GM23338 (cell line): ENCODE measurements at regions not wholly inside any gene's neighbourhood (a gene's known extent, or its start where the extent isn't known, plus 50 kb on each side); places are given as distances from the start of the nearest gene placed in this dataset.

Source experiments
- ATAC-seq: fragments of 200-7000 bp; cut with Tn5 transposase; 3 replicates; pipeline ENCODE4 v1.9.1; 2020
- DNase-seq: peaks from one replicate; pipeline ENCODE4 v3.0.0-alpha.2; 2015; ENCODE audit warnings: low spot score
- H2AFZ ChIP-seq: fragments of 200-600 bp; sonication (generic); 2 replicates; pipeline ENCODE4 v1.8.0; 2016; ENCODE audit warnings: antibody characterized with exemption, mild to moderate bottlenecking, moderate library complexity
- H3F3A ChIP-seq: fragments of 200-600 bp; sonication (generic); replicated peaks from 2 replicates; pipeline ENCODE4 v1.8.0; 2017; ENCODE audit warnings: antibody characterized with exemption, mixed run types, low read depth
- H3K27ac ChIP-seq: fragments of 200-600 bp; sonication (generic); 2 replicates; pipeline ENCODE4 v1.6.1; 2016; ENCODE audit warnings: low read depth
- H3K27me3 ChIP-seq: fragments of 200-600 bp; sonication (generic); 2 replicates; pipeline ENCODE4 v1.8.0; 2016; ENCODE audit warnings: mild to moderate bottlenecking, mixed run types, moderate library complexity; ENCODE audit not compliant: insufficient read depth
- H3K36me3 ChIP-seq: fragments of 200-600 bp; sonication (generic); 2 replicates; pipeline ENCODE4 v1.8.0; 2016; ENCODE audit warnings: mild to moderate bottlenecking; ENCODE audit not compliant: insufficient read depth
- H3K4me1 ChIP-seq: fragments of 200-600 bp; sonication (generic); 2 replicates; pipeline ENCODE4 v1.8.0; 2016; ENCODE audit warnings: mild to moderate bottlenecking, moderate library complexity; ENCODE audit not compliant: insufficient read depth
- H3K4me2 ChIP-seq: fragments of 200-600 bp; sonication (generic); 2 replicates; pipeline ENCODE4 v1.7.1; 2017; ENCODE audit warnings: mixed run types
- H3K4me3 ChIP-seq: fragments of 200-600 bp; sonication (generic); 2 replicates; pipeline ENCODE4 v1.6.1; 2016; ENCODE audit warnings: mixed run types
- H3K79me2 ChIP-seq: fragments of 200-600 bp; sonication (generic); replicated peaks from 2 replicates; pipeline ENCODE4 v1.8.0; 2017; ENCODE audit warnings: mild to moderate bottlenecking; ENCODE audit not compliant: insufficient read depth
- H3K9me2 ChIP-seq: fragments of 200-600 bp; sonication (generic); 2 replicates; pipeline ENCODE4 v1.8.0; 2017; ENCODE audit not compliant: insufficient read depth
- H4K20me1 ChIP-seq: fragments of 200-600 bp; sonication (generic); replicated peaks from 2 replicates; pipeline ENCODE4 v1.8.0; 2017; ENCODE audit warnings: mild to moderate bottlenecking; ENCODE audit not compliant: insufficient read depth
- H3K27ac Mint-ChIP-seq: 2 replicates; pipeline ENCODE4 v1.8.0; 2020; ENCODE audit warnings: inconsistent platforms, mild to moderate bottlenecking, moderate library complexity, mixed read lengths
- H3K27me3 Mint-ChIP-seq: 3 replicates; pipeline ENCODE4 v1.8.0; 2022; ENCODE audit warnings: low read depth, mild to moderate bottlenecking, moderate library complexity, mixed read lengths, inconsistent platforms; ENCODE audit not compliant: insufficient read depth, poor library complexity
- H3K36me3 Mint-ChIP-seq: 3 replicates; pipeline ENCODE4 v1.8.0; 2021; ENCODE audit warnings: low read depth, mild to moderate bottlenecking, inconsistent platforms, moderate library complexity, mixed read lengths
- H3K4me1 Mint-ChIP-seq: 3 replicates; pipeline ENCODE4 v1.8.0; 2020; ENCODE audit warnings: mild to moderate bottlenecking, inconsistent platforms, mixed read lengths
- H3K4me3 Mint-ChIP-seq: 3 replicates; pipeline ENCODE4 v1.8.0; 2021; ENCODE audit warnings: moderate library complexity, mild to moderate bottlenecking, inconsistent platforms, mixed read lengths
- H3K9me3 Mint-ChIP-seq: 3 replicates; pipeline ENCODE4 v1.8.0; 2020; ENCODE audit warnings: moderate library complexity, mild to moderate bottlenecking, inconsistent platforms, mixed read lengths
- EZH2 ChIP-seq: fragments of 200-600 bp; sonication (generic); IDR thresholded peaks from one replicate; pipeline ENCODE4 v1.8.0; 2017; ENCODE audit warnings: antibody characterized with exemption, mild to moderate bottlenecking, low read depth; ENCODE audit not compliant: unreplicated experiment
- EZH2phosphoT487 ChIP-seq: fragments of 200-600 bp; sonication (generic); IDR thresholded peaks from one replicate; pipeline ENCODE4 v1.8.1; 2018; ENCODE audit warnings: antibody characterized with exemption; ENCODE audit not compliant: unreplicated experiment
- NANOG ChIP-seq: IDR thresholded peaks from 2 replicates; pipeline ENCODE4 v1.6.1; 2016; ENCODE audit warnings: antibody characterized with exemption, borderline replicate concordance
- POLR2AphosphoS5 ChIP-seq: IDR thresholded peaks from 2 replicates; pipeline ENCODE4 v1.6.1; 2016; ENCODE audit warnings: antibody characterized with exemption, low read depth
- STAT1 ChIP-seq: IDR thresholded peaks from one replicate; pipeline ENCODE4 v1.6.1; 2016; ENCODE audit warnings: antibody characterized with exemption; ENCODE audit not compliant: unreplicated experiment
- ZNF331 ChIP-seq: fragments of 250-450 bp; sonication (Bioruptor Pico); IDR thresholded peaks from 2 replicates; pipeline ENCODE4 v1.5.0; 2020; ENCODE audit warnings: low read depth, mild to moderate bottlenecking, moderate library complexity
- TF ChIP-seq, protein P1 (sequence below): IDR thresholded peaks from one replicate; pipeline ENCODE4 v1.6.1; 2018; ENCODE audit warnings: antibody characterized with exemption; ENCODE audit not compliant: unreplicated experiment
- TF ChIP-seq, protein P2 (sequence below): fragments of 250-450 bp; sonication (Bioruptor Pico); IDR thresholded peaks from 2 replicates; pipeline ENCODE4 v1.5.0; 2020; ENCODE audit warnings: mild to moderate bottlenecking, moderate library complexity

DNA sequence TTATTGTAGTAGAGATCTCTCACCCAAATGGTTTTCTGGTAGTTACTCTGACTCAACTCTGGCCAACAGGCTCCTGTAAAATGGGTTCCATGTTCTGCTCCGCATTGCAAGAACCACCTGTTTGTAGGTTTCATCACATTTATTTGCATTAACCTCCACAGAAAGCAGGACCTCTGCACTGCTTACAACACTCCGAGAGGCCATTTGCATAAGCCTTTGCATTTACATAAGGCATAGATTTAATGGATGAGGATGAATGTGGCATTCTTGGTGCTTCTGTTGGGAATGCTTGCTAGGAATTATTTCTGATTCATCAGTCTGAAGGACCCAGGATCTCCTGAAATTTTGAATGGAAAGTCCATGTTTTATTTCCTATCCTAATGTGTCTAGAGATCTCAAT lies 320.1 kb downstream of the ZNF621 start:
- no peak overlapping the region for H3K4me3 ChIP-seq
- H3K9me2 ChIP-seq = peaks cover 8% of the 10 kb centered on the region; the same call in 1 of the 2 replicates
- no peaks in the 10 kb centered on the region for H3K79me2 ChIP-seq
- Mint-ChIP-seq H3K27ac (no peak overlapping the region), H3K4me3 (no peak overlapping the region), H3K36me3 (peaks cover 8% of the 10 kb centered on the region; the same call in 1 of the 3 replicates), H3K4me1 (peaks cover 37% of the 10 kb centered on the region), H3K27me3 (no peaks in the 10 kb centered on the region), H3K9me3 (peaks cover 9% of the 10 kb centered on the region)
- H3K36me3 ChIP-seq = no peaks in the 10 kb centered on the region; the same call in 1 of the 2 replicates
- no peak overlapping the region for H3K4me2 ChIP-seq
- TF ChIP-seq EZH2 (no peak), ZNF331 (CRISPR knock-in tag) (no peak), POLR2AphosphoS5 (no peak), EZH2phosphoT487 (no peak), NANOG (no peak), STAT1 (no peak)
- TF ChIP-seq, protein P1, sequence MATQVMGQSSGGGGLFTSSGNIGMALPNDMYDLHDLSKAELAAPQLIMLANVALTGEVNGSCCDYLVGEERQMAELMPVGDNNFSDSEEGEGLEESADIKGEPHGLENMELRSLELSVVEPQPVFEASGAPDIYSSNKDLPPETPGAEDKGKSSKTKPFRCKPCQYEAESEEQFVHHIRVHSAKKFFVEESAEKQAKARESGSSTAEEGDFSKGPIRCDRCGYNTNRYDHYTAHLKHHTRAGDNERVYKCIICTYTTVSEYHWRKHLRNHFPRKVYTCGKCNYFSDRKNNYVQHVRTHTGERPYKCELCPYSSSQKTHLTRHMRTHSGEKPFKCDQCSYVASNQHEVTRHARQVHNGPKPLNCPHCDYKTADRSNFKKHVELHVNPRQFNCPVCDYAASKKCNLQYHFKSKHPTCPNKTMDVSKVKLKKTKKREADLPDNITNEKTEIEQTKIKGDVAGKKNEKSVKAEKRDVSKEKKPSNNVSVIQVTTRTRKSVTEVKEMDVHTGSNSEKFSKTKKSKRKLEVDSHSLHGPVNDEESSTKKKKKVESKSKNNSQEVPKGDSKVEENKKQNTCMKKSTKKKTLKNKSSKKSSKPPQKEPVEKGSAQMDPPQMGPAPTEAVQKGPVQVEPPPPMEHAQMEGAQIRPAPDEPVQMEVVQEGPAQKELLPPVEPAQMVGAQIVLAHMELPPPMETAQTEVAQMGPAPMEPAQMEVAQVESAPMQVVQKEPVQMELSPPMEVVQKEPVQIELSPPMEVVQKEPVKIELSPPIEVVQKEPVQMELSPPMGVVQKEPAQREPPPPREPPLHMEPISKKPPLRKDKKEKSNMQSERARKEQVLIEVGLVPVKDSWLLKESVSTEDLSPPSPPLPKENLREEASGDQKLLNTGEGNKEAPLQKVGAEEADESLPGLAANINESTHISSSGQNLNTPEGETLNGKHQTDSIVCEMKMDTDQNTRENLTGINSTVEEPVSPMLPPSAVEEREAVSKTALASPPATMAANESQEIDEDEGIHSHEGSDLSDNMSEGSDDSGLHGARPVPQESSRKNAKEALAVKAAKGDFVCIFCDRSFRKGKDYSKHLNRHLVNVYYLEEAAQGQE = no peak
- no peaks in the 10 kb centered on the region for H3F3A ChIP-seq
- H2AFZ ChIP-seq = no peak overlapping the region
- peaks cover 38% of the 10 kb centered on the region for H3K4me1 ChIP-seq
- no peak for ATAC-seq
- H3K27me3 ChIP-seq = no peaks in the 10 kb centered on the region
- no peak for DNase-seq
- H3K27ac ChIP-seq = no peak overlapping the region
- no peaks in the 10 kb centered on the region for H4K20me1 ChIP-seq

DNA sequence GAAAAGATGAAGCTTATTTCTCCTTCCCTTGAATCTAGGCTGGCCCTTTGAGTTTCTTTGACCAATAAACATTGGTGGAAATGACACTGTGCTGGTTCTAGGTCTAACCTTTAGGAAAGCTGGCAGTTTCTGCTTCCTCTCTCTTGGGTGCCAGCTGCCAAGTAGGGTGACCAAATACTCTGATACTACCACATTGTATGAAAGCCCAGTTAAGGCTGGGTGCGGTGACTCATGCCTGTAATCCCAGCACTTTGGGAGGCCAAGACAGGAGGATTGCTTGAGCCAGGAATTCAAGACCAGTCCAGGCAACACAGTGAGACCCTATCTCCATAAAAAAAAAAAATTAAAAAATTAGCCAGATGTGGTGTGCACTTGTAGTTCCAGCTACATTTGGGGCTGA lies 320.7 kb downstream of the ZNF621 start:
- TF ChIP-seq POLR2AphosphoS5 = no peak
- TF ChIP-seq, protein P2, sequence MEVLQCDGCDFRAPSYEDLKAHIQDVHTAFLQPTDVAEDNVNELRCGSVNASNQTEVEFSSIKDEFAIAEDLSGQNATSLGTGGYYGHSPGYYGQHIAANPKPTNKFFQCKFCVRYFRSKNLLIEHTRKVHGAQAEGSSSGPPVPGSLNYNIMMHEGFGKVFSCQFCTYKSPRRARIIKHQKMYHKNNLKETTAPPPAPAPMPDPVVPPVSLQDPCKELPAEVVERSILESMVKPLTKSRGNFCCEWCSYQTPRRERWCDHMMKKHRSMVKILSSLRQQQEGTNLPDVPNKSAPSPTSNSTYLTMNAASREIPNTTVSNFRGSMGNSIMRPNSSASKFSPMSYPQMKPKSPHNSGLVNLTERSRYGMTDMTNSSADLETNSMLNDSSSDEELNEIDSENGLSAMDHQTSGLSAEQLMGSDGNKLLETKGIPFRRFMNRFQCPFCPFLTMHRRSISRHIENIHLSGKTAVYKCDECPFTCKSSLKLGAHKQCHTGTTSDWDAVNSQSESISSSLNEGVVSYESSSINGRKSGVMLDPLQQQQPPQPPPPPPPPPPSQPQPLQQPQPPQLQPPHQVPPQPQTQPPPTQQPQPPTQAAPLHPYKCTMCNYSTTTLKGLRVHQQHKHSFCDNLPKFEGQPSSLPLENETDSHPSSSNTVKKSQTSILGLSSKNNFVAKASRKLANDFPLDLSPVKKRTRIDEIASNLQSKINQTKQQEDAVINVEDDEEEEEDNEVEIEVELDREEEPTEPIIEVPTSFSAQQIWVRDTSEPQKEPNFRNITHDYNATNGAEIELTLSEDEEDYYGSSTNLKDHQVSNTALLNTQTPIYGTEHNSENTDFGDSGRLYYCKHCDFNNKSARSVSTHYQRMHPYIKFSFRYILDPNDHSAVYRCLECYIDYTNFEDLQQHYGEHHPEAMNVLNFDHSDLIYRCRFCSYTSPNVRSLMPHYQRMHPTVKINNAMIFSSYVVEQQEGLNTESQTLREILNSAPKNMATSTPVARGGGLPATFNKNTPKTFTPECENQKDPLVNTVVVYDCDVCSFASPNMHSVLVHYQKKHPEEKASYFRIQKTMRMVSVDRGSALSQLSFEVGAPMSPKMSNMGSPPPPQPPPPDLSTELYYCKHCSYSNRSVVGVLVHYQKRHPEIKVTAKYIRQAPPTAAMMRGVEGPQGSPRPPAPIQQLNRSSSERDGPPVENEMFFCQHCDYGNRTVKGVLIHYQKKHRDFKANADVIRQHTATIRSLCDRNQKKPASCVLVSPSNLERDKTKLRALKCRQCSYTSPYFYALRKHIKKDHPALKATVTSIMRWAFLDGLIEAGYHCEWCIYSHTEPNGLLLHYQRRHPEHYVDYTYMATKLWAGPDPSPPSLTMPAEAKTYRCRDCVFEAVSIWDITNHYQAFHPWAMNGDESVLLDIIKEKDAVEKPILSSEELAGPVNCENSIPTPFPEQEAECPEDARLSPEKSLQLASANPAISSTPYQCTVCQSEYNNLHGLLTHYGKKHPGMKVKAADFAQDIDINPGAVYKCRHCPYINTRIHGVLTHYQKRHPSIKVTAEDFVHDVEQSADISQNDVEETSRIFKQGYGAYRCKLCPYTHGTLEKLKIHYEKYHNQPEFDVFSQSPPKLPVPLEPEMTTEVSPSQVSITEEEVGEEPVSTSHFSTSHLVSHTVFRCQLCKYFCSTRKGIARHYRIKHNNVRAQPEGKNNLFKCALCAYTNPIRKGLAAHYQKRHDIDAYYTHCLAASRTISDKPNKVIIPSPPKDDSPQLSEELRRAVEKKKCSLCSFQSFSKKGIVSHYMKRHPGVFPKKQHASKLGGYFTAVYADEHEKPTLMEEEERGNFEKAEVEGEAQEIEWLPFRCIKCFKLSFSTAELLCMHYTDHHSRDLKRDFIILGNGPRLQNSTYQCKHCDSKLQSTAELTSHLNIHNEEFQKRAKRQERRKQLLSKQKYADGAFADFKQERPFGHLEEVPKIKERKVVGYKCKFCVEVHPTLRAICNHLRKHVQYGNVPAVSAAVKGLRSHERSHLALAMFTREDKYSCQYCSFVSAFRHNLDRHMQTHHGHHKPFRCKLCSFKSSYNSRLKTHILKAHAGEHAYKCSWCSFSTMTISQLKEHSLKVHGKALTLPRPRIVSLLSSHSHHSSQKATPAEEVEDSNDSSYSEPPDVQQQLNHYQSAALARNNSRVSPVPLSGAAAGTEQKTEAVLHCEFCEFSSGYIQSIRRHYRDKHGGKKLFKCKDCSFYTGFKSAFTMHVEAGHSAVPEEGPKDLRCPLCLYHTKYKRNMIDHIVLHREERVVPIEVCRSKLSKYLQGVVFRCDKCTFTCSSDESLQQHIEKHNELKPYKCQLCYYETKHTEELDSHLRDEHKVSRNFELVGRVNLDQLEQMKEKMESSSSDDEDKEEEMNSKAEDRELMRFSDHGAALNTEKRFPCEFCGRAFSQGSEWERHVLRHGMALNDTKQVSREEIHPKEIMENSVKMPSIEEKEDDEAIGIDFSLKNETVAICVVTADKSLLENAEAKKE = no peak
- no peak for DNase-seq

More for the DNA sequence above, 320.7 kb downstream of the ZNF621 start:
- Histone ChIP-seq H3K4me3 (no peak overlapping the region), H3F3A (no peaks in the 10 kb centered on the region), H4K20me1 (no peaks in the 10 kb centered on the region), H3K9me2 (peaks cover 11% of the 10 kb centered on the region; the same call in 1 of the 2 replicates), H3K27ac (no peak overlapping the region), H3K27me3 (no peaks in the 10 kb centered on the region), H3K4me1 (peaks cover 38% of the 10 kb centered on the region), H3K4me2 (no peak overlapping the region), H2AFZ (no peak overlapping the region), H3K36me3 (no peaks in the 10 kb centered on the region; the same call in 1 of the 2 replicates), H3K79me2 (no peaks in the 10 kb centered on the region)
- Mint-ChIP-seq H3K4me1 (peaks cover 37% of the 10 kb centered on the region), H3K27ac (no peak overlapping the region), H3K36me3 (peaks cover 8% of the 10 kb centered on the region; the same call in 1 of the 3 replicates), H3K4me3 (no peak overlapping the region), H3K27me3 (no peaks in the 10 kb centered on the region), H3K9me3 (peaks cover 9% of the 10 kb centered on the region)
- ATAC-seq = no peak
